ENCODE measurements at regions not wholly inside any gene's neighbourhood (a gene's known extent, or its start where the extent isn't known, plus 50 kb on each side); places are given as distances from the start of the nearest gene placed in this dataset.
"Not testable (repeated sequence)": the region's sequence is repeated elsewhere in the genome, so short reads cannot be mapped to it uniquely, and the experiment has no call there.

DNA sequence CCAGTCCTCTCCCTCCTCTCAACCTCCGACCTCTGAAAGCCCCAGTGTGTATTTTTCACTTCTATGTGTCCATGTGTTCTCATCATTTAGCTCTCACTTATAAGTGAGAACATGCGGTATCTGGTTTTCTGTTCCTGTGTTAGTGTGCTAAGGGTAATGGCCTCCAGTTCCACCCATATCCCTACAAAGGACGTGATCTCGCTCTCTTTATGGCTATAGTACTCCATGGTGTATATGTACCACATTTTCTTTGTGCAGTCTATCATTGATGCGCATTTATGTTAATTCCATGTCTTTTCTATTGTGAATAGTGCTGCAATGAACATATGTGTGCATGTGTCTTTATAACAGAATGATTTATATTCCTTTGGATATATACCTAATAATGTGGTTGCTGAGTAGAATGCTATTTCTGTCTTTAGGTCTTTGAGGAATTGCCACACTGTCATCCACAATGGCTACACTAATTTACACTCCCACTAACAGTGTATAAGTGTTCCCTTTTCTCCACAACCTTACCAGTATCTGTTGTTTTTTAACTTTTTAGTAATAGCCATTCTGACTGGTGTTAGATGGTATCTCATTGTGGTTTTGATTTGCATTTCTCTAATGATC is 749.3 kb upstream of the ARRDC3 start:
- DNase-seq (ENCODE audit: low read depth, low spot score); in situ Hi-C loops (cut with HindIII; ENCODE audit: low pct_unique_long_range_greater_than_20kb, low sequenced_read_pairs): not testable (repeated sequence)

DNA sequence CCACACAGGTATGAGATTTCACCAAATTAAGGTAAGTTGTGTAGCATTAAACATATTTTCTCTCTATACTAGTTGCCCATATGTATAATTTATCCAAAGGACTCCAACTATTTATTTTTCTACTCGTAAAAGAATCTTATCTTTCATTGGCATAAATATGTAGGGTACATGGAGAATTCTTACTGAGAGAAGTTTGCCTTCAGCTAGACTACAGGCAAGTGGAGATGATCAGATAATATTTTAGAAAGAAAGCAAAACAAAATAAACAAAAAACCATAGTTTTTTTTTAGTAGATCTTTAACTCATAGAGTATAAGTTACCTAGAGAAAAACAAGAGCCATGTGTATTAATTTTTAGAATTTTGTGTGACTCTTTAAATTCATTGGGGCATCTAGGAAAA is 743.1 kb upstream of the ARRDC3 start:
- in situ Hi-C loops (cut with HindIII; ENCODE audit: low pct_unique_long_range_greater_than_20kb, low sequenced_read_pairs) = no loop called here
- DNase-seq (ENCODE audit: low read depth, low spot score) = no peak

- no peak for DNase-seq (ENCODE audit: low read depth, low spot score)
- in situ Hi-C loops (cut with HindIII; ENCODE audit: low pct_unique_long_range_greater_than_20kb, low sequenced_read_pairs) = no loop called here
These were observed 736.0 kb upstream of the ARRDC3 start for GRCh38 chr5:92119110-92119509.

DNA sequence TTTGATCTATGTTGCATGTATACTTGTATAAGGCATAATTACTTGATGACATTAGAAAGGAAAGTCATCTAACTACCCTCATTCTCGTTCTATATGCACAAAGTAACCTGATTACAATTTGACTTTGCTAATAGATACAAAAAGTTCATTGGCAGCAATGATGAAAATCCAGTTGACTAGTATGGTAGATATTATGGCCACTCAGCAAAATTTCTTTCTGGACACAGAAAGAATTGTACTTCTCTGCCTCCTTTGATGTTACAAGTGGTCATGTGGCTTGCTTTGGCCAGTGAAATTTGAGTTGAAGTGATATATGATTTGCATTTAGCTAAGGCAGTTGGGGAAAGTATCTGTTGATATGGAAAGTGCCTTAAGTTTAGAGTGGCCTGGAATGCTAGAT is 723.7 kb upstream of the ARRDC3 start:
- in situ Hi-C loops (cut with HindIII; ENCODE audit: low pct_unique_long_range_greater_than_20kb, low sequenced_read_pairs) = no loop called here

DNA sequence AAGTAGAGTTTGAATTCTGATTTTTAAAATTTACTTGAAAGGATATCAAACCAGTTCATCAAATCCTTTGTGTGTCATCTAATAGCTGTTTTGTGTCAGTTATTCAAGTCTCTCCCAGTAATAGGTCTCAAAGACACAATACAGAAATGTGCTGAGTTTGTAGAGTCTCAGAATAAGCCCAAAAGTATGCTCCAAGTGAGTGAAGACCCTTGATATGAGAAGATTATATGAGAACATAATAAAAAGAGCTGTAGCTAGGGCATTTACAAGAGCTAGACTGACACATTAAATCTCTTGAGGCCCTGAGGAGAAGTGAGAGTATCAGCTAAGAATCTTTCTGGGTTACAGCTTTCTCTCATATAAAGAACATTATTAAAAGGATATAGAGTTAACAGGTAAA is 721.0 kb upstream of the ARRDC3 start:
- in situ Hi-C loops (cut with HindIII; ENCODE audit: low pct_unique_long_range_greater_than_20kb, low sequenced_read_pairs) = no loop called here
- DNase-seq (ENCODE audit: low read depth, low spot score) = no peak

More for the DNA sequence above, 723.7 kb upstream of the ARRDC3 start:
- DNase-seq (ENCODE audit: low read depth, low spot score) = no peak

- DNase-seq (ENCODE audit: low read depth, low spot score) = no peak
- in situ Hi-C loops (cut with HindIII; ENCODE audit: low pct_unique_long_range_greater_than_20kb, low sequenced_read_pairs) = no loop called here
These were observed 719.2 kb upstream of the ARRDC3 start for GRCh38 chr5:92102313-92102712.

DNA sequence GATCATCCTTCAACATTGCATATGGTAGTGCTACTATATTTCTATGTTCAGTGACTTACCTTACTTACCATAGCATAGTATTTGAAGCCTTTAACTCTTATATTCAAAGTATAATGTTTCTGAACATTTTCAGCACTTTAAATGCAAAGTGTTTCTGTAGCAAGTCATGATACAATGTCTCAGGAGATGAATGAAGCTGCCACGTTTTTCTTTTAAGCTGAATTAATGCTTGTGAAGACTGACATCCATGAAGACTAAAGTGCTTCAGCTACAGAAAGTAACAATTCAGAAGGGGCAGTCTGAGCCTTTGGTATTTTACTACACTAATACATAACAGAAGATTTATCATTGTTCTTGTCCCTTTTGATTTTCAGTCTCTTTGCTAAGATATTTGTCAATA is 709.1 kb upstream of the ARRDC3 start:
- in situ Hi-C loops (cut with HindIII; ENCODE audit: low pct_unique_long_range_greater_than_20kb, low sequenced_read_pairs) = no loop called here
- no peak for DNase-seq (ENCODE audit: low read depth, low spot score)

- in situ Hi-C loops (cut with HindIII; ENCODE audit: low pct_unique_long_range_greater_than_20kb, low sequenced_read_pairs) = no loop called here
These were observed 703.1 kb upstream of the ARRDC3 start for GRCh38 chr5:92086059-92086811.

GRCh38 chr5:92081958-92082712 is 699.0 kb upstream of the ARRDC3 start:
- in situ Hi-C loops (cut with HindIII; ENCODE audit: low pct_unique_long_range_greater_than_20kb, low sequenced_read_pairs) = no loop called here
- DNase-seq (ENCODE audit: low read depth, low spot score) = peak; percentile 30

More at GRCh38 chr5:92086059-92086811, 703.1 kb upstream of the ARRDC3 start:
- no peak for DNase-seq (ENCODE audit: low read depth, low spot score)

- DNase-seq (ENCODE audit: low read depth, low spot score) = no peak
- in situ Hi-C loops (cut with HindIII; ENCODE audit: low pct_unique_long_range_greater_than_20kb, low sequenced_read_pairs) = no loop called here
These were observed 687.7 kb upstream of the ARRDC3 start for GRCh38 chr5:92070786-92071185.

DNA sequence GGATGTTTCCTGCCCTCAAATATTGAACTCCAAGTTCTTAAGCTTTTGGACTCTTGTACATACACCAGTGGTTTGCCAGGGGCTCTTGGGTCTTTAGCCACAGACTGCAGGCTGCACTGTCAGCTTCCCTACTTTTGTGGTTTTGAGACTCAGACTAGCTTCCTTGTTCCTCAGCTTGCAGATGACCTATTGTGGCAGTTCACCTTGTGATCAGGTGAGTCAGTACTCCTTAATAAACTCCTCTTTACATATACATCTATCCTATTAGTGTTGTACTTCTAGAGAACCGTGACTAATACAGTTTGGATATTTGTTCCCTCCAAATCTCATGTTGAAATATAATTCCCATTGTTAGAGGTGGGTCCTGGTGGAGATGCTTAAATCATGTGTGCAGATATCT is 681.9 kb upstream of the ARRDC3 start:
- in situ Hi-C loops (cut with HindIII; ENCODE audit: low pct_unique_long_range_greater_than_20kb, low sequenced_read_pairs) = no loop called here
- no peak for DNase-seq (ENCODE audit: low read depth, low spot score)

DNA sequence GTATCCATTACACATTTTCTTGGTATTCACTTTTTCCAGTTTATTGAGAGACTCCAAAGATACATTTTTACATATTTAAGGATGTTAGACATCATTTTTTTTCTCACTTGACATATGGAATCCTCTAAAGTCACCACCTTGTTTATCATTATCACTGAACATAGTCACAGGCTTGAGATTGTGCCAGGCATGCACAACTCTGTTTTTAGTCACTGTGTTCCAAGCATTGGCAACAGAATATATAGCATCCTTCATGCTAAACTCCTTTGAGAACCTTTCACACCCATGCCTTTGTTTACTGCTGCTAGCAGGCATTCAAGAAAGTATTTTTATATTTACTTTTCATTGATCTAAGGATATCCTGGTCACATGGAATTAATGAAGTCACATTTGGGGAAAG is 668.6 kb upstream of the ARRDC3 start:
- in situ Hi-C loops (cut with HindIII; ENCODE audit: low pct_unique_long_range_greater_than_20kb, low sequenced_read_pairs) = no loop called here

GRCh38 chr5:92050970-92051369 is 667.9 kb upstream of the ARRDC3 start:
- no peak for DNase-seq (ENCODE audit: low read depth, low spot score)
- in situ Hi-C loops (cut with HindIII; ENCODE audit: low pct_unique_long_range_greater_than_20kb, low sequenced_read_pairs) = no loop called here

More for the DNA sequence above, 668.6 kb upstream of the ARRDC3 start:
- no peak for DNase-seq (ENCODE audit: low read depth, low spot score)

DNA sequence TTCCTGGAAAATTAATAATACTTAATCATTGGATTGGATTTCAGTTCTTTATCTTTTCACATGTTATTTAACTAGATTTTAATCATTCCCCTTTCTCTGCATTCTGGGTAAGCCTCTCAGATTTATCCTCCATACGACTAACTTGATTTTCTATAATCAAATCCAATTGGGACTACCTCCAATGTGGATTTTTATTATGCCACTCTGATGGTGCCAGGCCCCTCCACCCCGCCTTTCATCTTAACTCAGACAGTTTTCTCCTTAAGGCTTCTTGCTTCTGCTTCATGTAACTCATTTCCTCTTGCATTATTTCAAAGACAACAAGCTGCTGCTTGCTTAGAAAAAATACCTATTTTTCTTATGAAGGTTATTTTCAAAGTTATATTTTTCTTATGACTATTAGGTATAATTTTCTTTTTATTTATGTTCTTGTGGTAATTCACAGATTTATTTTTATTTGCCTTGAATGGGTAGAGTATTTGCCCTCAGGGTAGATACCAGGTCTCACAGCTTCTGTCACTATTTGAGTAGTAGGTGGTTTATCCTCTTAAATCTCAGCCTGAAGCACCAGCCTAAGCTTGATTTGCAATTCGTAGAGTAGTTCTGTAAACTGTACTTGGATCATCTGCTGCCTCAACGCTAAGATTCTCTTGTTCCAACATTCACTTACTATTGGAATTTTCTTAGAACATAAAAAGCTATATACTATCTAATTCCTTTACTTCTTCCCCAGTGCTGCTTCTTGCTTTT is 659.0 kb upstream of the ARRDC3 start:
- DNase-seq (ENCODE audit: low read depth, low spot score) = no peak
- in situ Hi-C loops (cut with HindIII; ENCODE audit: low pct_unique_long_range_greater_than_20kb, low sequenced_read_pairs) = no loop called here

DNA sequence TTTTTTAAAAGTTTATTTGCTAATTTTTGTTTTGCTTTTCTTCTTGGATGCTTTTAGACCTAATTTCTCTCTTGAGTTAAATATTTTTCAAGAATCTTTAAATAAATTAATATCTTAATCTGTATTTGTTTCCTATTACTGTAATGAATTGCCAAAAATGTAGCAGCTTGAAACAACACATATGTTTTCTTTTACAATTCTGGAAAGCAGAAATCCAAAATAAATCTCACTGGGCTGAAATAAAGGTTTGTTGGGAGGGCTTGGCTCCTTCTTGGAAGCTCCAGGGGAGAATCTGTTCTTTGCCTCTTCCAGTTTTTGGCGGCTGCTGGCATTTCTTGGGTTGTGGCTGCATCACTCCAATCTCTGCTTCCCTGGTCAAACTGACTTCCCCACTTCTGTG is 658.1 kb upstream of the ARRDC3 start:
- DNase-seq (ENCODE audit: low read depth, low spot score) = no peak
- in situ Hi-C loops (cut with HindIII; ENCODE audit: low pct_unique_long_range_greater_than_20kb, low sequenced_read_pairs) = no loop called here

DNA sequence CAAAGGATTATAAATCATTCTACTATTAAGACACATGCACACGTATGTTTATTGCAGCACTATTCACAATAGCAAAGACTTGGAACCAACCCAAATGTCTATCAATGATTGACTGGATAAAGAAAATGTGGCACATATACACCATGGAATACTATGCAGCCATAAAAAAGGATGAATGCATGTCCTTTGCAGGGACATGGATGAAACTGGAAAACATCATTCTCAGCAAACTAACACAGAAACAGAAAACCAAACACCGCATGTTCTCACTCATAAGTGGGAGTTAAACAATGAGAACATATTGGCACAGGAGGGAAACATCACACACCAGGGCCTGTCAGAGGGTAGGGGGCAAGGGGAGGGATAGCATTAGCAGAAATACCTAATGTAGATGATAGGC is 646.7 kb upstream of the ARRDC3 start:
- DNase-seq (ENCODE audit: low read depth, low spot score); in situ Hi-C loops (cut with HindIII; ENCODE audit: low pct_unique_long_range_greater_than_20kb, low sequenced_read_pairs): not testable (repeated sequence)

DNA sequence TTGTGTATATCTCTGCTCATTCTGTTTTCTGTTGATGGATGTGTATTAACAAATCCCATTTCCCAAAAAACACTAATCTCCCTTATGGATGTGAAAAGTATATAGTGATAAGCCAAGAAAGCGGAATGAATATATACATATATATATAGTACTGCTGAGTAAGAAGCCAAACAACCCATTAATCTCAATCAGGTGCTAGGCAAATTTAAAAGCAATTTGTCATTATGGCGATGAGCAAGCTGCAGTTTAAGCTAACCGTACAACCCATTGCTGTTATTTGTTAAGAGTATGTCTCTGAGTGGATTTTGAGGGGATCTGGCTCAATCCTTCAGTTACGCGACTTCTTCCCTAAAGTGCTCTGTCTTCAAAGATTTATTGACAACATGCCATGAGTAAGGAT is 640.4 kb upstream of the ARRDC3 start:
- DNase-seq (ENCODE audit: low read depth, low spot score) = no peak
- in situ Hi-C loops (cut with HindIII; ENCODE audit: low pct_unique_long_range_greater_than_20kb, low sequenced_read_pairs) = no loop called here

- no peak for DNase-seq (ENCODE audit: low read depth, low spot score)
- in situ Hi-C loops (cut with HindIII; ENCODE audit: low pct_unique_long_range_greater_than_20kb, low sequenced_read_pairs) = no loop called here
These were observed 640.0 kb upstream of the ARRDC3 start for GRCh38 chr5:92023141-92023471.
